Activated T-cell treated with anti-CD3 and anti-CD28 coated beads, Interleukin-2, amount 50 U/mL, for 24 hours (primary cell): ENCODE measurements at regions not wholly inside any gene's neighbourhood (a gene's known extent, or its start where the extent isn't known, plus 50 kb on each side); places are given as distances from the start of the nearest gene placed in this dataset.
"Not testable (repeated sequence)": the region's sequence is repeated elsewhere in the genome, so short reads cannot be mapped to it uniquely, and the experiment has no call there.

Source experiments
- DNase-seq: peaks from one replicate; pipeline ENCODE4 v3.0.0-alpha.2; 2020
- H3K27ac Mint-ChIP-seq: 2 replicates; pipeline ENCODE4 v1.8.0; 2020; ENCODE audit warnings: mild to moderate bottlenecking, mixed read lengths
- H3K27me3 Mint-ChIP-seq: 2 replicates; pipeline ENCODE4 v1.8.0; 2020; ENCODE audit warnings: mixed read lengths
- H3K36me3 Mint-ChIP-seq: 2 replicates; pipeline ENCODE4 v1.8.0; 2020; ENCODE audit warnings: low read depth, mixed read lengths
- H3K4me1 Mint-ChIP-seq: 2 replicates; pipeline ENCODE4 v1.8.0; 2020; ENCODE audit warnings: low read depth, mixed read lengths
- H3K4me3 Mint-ChIP-seq: 2 replicates; pipeline ENCODE4 v1.8.0; 2020; ENCODE audit warnings: mild to moderate bottlenecking, moderate library complexity, mixed read lengths
- H3K9me3 Mint-ChIP-seq: 2 replicates; pipeline ENCODE4 v1.8.0; 2020; ENCODE audit warnings: mixed read lengths

- peaks cover 20% of the 10 kb centered on the region for H3K4me1 Mint-ChIP-seq
- H3K36me3 Mint-ChIP-seq: no peaks in the 10 kb centered on the region
- DNase-seq: no peak
- no peak overlapping the region for H3K4me3 Mint-ChIP-seq
- H3K27me3 Mint-ChIP-seq: peaks cover 6% of the 10 kb centered on the region
- H3K9me3 Mint-ChIP-seq: no peaks in the 10 kb centered on the region
- H3K27ac Mint-ChIP-seq: no peak overlapping the region
Observed at GRCh38 chr3:33942483-33943150, 144.2 kb downstream of the PDCD6IP start.

- peaks cover 20% of the 10 kb centered on the region for H3K4me1 Mint-ChIP-seq
- H3K27ac Mint-ChIP-seq: no peak overlapping the region
- DNase-seq: no peak
- peaks cover 3% of the 10 kb centered on the region for H3K27me3 Mint-ChIP-seq
- H3K4me3 Mint-ChIP-seq: no peak overlapping the region
- no peaks in the 10 kb centered on the region for H3K36me3 Mint-ChIP-seq
- no peaks in the 10 kb centered on the region for H3K9me3 Mint-ChIP-seq
Observed at GRCh38 chr3:33943277-33943676, 144.8 kb downstream of the PDCD6IP start.

DNA sequence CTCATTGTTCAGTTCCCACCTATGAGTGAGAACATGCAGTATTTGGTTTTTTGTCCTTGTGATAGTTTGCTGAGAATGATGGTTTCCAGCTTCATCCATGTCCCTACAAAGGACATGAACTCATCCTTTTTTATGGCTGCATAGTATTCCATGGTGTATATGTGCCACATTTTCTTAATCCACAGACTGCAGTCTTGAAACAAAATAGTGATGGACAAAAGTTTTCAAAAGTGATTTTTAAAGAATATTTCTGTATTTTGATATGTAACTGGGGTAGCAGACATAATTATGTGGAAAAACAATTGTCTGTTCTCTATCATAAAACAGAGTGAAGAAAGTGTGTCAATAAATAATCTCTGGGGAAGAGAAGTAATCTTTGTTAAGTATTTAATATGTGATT lies 148.2 kb downstream of the PDCD6IP start:
- not testable (repeated sequence) for H3K9me3 Mint-ChIP-seq, H3K36me3 Mint-ChIP-seq, H3K27me3 Mint-ChIP-seq, H3K27ac Mint-ChIP-seq, H3K4me3 Mint-ChIP-seq, DNase-seq
- peaks cover 11% of the 10 kb centered on the region for H3K4me1 Mint-ChIP-seq

DNA sequence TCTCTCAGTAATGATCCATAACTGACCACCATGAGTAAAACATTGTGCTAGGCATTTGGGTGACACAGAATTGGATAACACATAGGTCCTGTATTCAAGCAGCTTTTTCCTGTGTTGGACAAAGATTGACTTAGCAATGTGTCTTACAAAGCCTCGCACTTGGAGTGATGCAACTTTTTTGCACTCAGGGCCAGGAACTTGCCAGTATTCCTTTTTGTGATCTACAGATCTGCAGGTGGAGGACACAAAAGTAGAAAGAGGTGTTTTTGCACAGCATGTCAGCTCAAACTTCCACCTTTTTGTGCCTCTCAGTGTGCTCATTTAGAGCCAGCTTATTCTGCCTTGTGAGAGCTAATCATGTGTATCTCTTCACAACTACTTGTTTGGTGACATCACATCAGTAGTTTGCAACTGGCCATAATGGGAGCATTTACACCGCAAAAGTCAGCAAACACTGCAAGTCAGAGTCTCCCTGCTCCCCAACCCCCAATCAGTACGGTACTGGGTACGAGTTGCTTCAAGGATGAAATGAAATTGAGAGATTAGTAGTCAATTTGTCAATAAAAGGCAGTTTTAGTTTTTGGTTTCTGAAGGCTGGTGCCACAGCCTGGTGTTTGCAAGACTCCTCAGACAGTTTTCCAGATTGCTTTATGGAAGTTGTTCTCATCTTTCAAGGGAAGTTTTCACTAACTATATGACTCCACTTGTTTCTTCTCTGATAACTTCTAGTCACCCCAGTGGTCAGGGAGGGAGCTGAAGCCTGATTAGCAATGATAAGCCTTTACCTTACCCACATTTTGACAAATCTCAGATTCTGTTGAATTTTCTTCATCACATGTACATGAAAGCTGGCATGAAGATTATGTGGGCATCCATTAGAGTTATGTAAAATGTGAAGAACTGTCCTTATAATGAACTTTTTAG lies 149.1 kb downstream of the PDCD6IP start:
- Mint-ChIP-seq H3K9me3 (no peaks in the 10 kb centered on the region), H3K36me3 (no peaks in the 10 kb centered on the region), H3K4me1 (peaks cover 3% of the 10 kb centered on the region), H3K27me3 (peaks cover 3% of the 10 kb centered on the region), H3K4me3 (no peak overlapping the region), H3K27ac (no peak overlapping the region)
- DNase-seq: no peak

- H3K4me3 Mint-ChIP-seq: no peak overlapping the region
- no peak overlapping the region for H3K27ac Mint-ChIP-seq
- H3K27me3 Mint-ChIP-seq: peaks cover 3% of the 10 kb centered on the region
- H3K4me1 Mint-ChIP-seq: no peaks in the 10 kb centered on the region
- H3K36me3 Mint-ChIP-seq: no peaks in the 10 kb centered on the region
- no peaks in the 10 kb centered on the region for H3K9me3 Mint-ChIP-seq
- DNase-seq: no peak
Observed at GRCh38 chr3:33949074-33949473, 150.6 kb downstream of the PDCD6IP start.

DNA sequence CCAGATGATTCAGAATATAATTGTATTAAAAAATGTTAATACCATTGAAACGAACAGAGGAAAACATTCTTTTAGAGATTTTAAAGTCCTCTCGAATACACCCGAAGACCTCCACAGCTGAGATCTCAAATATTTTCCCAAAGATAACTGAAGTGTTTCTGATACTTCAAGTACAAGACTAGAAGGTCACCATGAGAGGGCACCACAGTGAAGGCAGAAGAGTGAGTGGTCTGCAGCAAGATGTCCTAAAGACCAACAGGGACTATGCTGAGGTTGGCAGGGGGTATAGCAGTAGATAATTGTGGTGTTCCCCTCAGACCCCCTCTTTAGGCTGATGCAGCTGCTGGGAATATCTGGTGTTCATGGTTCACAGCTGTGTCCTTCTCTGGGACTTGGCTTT lies 156.5 kb downstream of the PDCD6IP start:
- no peak for DNase-seq
- Mint-ChIP-seq H3K36me3 (no peaks in the 10 kb centered on the region), H3K9me3 (no peaks in the 10 kb centered on the region), H3K4me1 (no peaks in the 10 kb centered on the region), H3K4me3 (no peak overlapping the region), H3K27ac (no peak overlapping the region), H3K27me3 (no peaks in the 10 kb centered on the region)

- no peak for DNase-seq
- no peaks in the 10 kb centered on the region for H3K36me3 Mint-ChIP-seq
- H3K9me3 Mint-ChIP-seq: no peaks in the 10 kb centered on the region
- H3K4me3 Mint-ChIP-seq: no peak overlapping the region
- H3K27me3 Mint-ChIP-seq: no peaks in the 10 kb centered on the region
- no peaks in the 10 kb centered on the region for H3K4me1 Mint-ChIP-seq
- H3K27ac Mint-ChIP-seq: no peak overlapping the region
Observed at GRCh38 chr3:33956206-33956605, 157.8 kb downstream of the PDCD6IP start.

DNA sequence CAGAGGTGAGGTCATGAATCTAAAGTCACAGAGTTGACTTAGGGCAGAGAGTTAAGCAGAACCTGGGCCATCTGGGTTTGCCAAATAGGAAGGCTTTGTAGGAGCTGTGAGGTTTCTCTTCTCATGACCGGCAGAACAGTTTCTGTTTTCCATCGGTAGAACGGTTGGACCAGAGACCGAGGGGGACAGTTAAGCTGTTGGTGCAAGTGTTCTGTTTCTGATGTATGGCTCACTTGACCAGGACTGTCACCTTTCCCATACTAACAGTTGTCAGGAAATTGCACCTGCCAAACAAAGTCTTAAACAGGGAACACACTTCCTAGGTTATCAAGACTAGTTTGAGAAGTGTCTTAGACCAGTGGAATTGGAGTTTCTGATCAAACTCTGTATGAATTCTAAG lies 158.3 kb downstream of the PDCD6IP start:
- no peak for DNase-seq
- H3K36me3 Mint-ChIP-seq: no peaks in the 10 kb centered on the region
- H3K27me3 Mint-ChIP-seq: no peaks in the 10 kb centered on the region
- no peak overlapping the region for H3K27ac Mint-ChIP-seq
- no peak overlapping the region for H3K4me3 Mint-ChIP-seq
- no peaks in the 10 kb centered on the region for H3K4me1 Mint-ChIP-seq
- H3K9me3 Mint-ChIP-seq: no peaks in the 10 kb centered on the region

DNA sequence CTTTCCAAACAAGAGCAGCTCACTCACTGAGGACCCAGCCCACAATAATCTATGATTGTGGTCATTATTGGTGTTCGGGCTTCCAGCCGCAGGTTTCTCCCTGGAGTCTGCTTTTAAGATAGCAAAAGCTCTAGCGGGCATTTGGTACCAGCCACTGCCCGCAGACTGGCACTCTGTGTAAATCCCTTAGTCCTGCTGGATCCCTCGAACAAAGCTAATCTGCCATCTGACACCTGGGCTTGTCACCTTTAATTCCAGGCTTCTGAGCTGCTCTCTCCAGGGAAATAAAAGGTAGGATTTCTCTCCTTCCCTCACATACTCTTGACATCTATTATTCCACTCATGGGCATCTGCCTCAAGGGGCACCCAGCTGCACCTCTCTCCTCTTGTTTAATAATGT lies 158.7 kb downstream of the PDCD6IP start:
- Mint-ChIP-seq H3K9me3 (no peaks in the 10 kb centered on the region), H3K27me3 (no peaks in the 10 kb centered on the region), H3K36me3 (no peaks in the 10 kb centered on the region), H3K4me1 (no peaks in the 10 kb centered on the region), H3K4me3 (no peak overlapping the region), H3K27ac (no peak overlapping the region)
- DNase-seq: no peak

GRCh38 chr3:33958661-33959060 lies 160.2 kb downstream of the PDCD6IP start:
- Mint-ChIP-seq H3K4me1 (no peaks in the 10 kb centered on the region), H3K4me3 (no peak overlapping the region), H3K27ac (no peak overlapping the region), H3K27me3 (no peaks in the 10 kb centered on the region), H3K36me3 (no peaks in the 10 kb centered on the region), H3K9me3 (peaks cover 2% of the 10 kb centered on the region)
- no peak for DNase-seq

DNA sequence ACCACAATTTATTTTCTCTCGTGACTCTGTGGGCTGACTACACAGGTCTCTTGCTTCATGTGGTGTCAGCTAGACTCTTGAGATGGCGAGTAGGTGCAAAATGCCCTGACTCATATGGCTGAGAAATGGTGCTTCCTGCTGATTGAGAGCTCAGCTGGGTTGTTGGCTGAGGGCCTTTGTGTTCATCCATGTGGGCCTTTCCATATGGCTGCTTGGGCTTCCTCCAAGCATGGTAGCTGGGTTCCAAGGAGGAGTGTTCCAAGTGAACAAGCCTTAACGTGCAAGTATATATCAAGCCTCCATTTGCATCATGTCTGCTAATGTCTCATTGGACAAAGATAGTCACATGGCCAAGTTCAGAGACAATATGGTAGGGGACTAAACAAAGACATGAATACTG lies 164.0 kb downstream of the PDCD6IP start:
- H3K27ac Mint-ChIP-seq: no peak overlapping the region
- H3K9me3 Mint-ChIP-seq: peaks cover 2% of the 10 kb centered on the region
- DNase-seq: no peak
- no peak overlapping the region for H3K4me3 Mint-ChIP-seq
- H3K4me1 Mint-ChIP-seq: no peaks in the 10 kb centered on the region
- no peaks in the 10 kb centered on the region for H3K27me3 Mint-ChIP-seq
- no peaks in the 10 kb centered on the region for H3K36me3 Mint-ChIP-seq

DNA sequence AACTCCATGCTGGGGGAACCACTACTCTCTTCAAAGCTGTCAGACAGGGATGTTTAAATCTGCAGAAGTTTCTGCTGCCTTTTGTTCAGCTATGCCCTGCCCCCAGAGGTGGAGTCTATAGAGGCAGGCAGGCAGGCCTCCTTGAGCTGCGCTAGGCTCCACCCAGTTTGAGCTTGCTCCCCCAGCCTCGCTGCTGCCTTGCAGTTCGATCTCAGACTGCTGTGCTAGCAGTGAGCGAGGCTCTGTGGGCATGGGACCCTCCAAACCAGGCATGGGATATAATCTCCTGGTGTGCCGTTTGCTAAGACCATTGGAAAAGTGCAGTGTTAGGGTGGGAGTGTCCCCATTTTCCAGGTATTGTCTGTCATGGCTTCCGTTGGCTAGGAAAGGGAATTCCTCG lies 171.8 kb downstream of the PDCD6IP start:
- H3K27ac Mint-ChIP-seq, H3K36me3 Mint-ChIP-seq, H3K4me3 Mint-ChIP-seq, H3K4me1 Mint-ChIP-seq, DNase-seq: not testable (repeated sequence)
- Mint-ChIP-seq H3K27me3 (peaks cover 11% of the 10 kb centered on the region), H3K9me3 (peaks cover 14% of the 10 kb centered on the region)

GRCh38 chr3:33971055-33971454 lies 172.6 kb downstream of the PDCD6IP start:
- H3K36me3 Mint-ChIP-seq: no peaks in the 10 kb centered on the region
- H3K27me3 Mint-ChIP-seq: peaks cover 11% of the 10 kb centered on the region
- no peak for DNase-seq
- H3K9me3 Mint-ChIP-seq: peaks cover 14% of the 10 kb centered on the region
- H3K27ac Mint-ChIP-seq: no peak overlapping the region
- no peaks in the 10 kb centered on the region for H3K4me1 Mint-ChIP-seq
- H3K4me3 Mint-ChIP-seq: no peak overlapping the region

GRCh38 chr3:33975463-33975862 lies 177.0 kb downstream of the PDCD6IP start:
- no peak overlapping the region for H3K4me3 Mint-ChIP-seq
- peaks cover 9% of the 10 kb centered on the region for H3K9me3 Mint-ChIP-seq
- no peak overlapping the region for H3K27ac Mint-ChIP-seq
- peaks cover 10% of the 10 kb centered on the region for H3K27me3 Mint-ChIP-seq
- no peaks in the 10 kb centered on the region for H3K36me3 Mint-ChIP-seq
- H3K4me1 Mint-ChIP-seq: no peaks in the 10 kb centered on the region
- DNase-seq: no peak

GRCh38 chr3:33977227-33977626 lies 178.8 kb downstream of the PDCD6IP start:
- H3K27me3 Mint-ChIP-seq: peaks cover 5% of the 10 kb centered on the region
- H3K9me3 Mint-ChIP-seq: no peaks in the 10 kb centered on the region
- H3K36me3 Mint-ChIP-seq: no peaks in the 10 kb centered on the region
- DNase-seq: no peak
- no peak overlapping the region for H3K4me3 Mint-ChIP-seq
- no peak overlapping the region for H3K27ac Mint-ChIP-seq
- no peaks in the 10 kb centered on the region for H3K4me1 Mint-ChIP-seq
